ENCODE measurements at regions not wholly inside any gene's neighbourhood (a gene's known extent, or its start where the extent isn't known, plus 50 kb on each side); places are given as distances from the start of the nearest gene placed in this dataset.

- TF ChIP-seq, protein P1, sequence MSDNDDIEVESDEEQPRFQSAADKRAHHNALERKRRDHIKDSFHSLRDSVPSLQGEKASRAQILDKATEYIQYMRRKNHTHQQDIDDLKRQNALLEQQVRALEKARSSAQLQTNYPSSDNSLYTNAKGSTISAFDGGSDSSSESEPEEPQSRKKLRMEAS (IDR thresholded peaks at IDR 0.05): no peak
- TF ChIP-seq REST (IDR thresholded peaks at IDR 0.05) (no peak), TAF1 (conservative IDR thresholded peaks at IDR 0.05) (no peak), RXRA (IDR thresholded peaks at IDR 0.05) (no peak)
Measured at GRCh38 chr10:22833353-22833752, 94.5 kb upstream of the ARMC3 start (continued).

DNA sequence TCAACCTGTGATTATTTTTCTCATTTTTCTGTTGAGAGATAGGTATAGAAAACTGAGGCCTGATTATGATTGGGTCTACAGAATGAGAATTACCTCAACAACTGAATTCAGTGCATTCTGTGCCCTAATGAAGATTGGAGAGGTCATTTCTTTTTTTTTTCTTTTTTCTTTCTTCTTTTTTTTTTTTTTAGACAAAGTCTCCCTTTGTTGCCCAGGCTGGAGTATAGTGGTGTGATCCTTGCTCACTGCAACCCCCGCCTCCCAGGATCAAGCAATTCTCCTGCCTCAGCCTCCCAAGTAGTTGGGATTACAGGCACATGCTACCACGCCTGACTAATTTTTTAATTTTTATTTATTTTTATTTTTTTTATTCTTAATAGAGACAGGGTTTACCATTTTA, 95.0 kb upstream of the ARMC3 start:
- WGBS: 98% methylated on average over 2 of the region's 2 CpGs
- Histone ChIP-seq H3K9me3 (ENCODE audit: control insufficient read depth in 4 of 4, low read length in 3 of 4) (no peaks in the 10 kb centered on the region), H3K4me3 (ENCODE audit: low read depth in 1 of 3, low read length in 3 of 3) (no peak overlapping the region), H3K27ac (ENCODE audit: low read depth in 1 of 2, low read length in 2 of 2) (no peak overlapping the region), H3K27me3 (ENCODE audit: control insufficient read depth in 4 of 4, insufficient read depth in 4 of 4, low read length in 3 of 4) (no peaks in the 10 kb centered on the region), H3K4me1 (ENCODE audit: control insufficient read depth in 4 of 4, insufficient read depth in 4 of 4, low read length in 3 of 4) (no peaks in the 10 kb centered on the region), H3K9ac (ENCODE audit: low read depth in 1 of 2, low read length in 2 of 2) (no peak overlapping the region), H3K36me3 (ENCODE audit: control insufficient read depth in 4 of 4, insufficient read depth in 3 of 4, low read depth in 1 of 4, low read length in 3 of 4) (no peaks in the 10 kb centered on the region)
- DNase-seq (ENCODE audit: low spot score): no peak
- no peak for TF ChIP-seq RAD21 (IDR thresholded peaks at IDR 0.05)
- TF ChIP-seq RXRA (IDR thresholded peaks at IDR 0.05): no peak
- no peak for TF ChIP-seq FOXA1 (IDR thresholded peaks at IDR 0.05)
- TF ChIP-seq, protein P2, sequence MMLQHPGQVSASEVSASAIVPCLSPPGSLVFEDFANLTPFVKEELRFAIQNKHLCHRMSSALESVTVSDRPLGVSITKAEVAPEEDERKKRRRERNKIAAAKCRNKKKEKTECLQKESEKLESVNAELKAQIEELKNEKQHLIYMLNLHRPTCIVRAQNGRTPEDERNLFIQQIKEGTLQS (IDR thresholded peaks at IDR 0.05): no peak
- no peak for TF ChIP-seq CTCF (IDR thresholded peaks at IDR 0.05; ENCODE audit: low read depth, low read length, missing input control)
- TF ChIP-seq FOXA2 (IDR thresholded peaks at IDR 0.05): no peak
- TF ChIP-seq HNF4G (IDR thresholded peaks at IDR 0.05): no peak
- TF ChIP-seq REST (IDR thresholded peaks at IDR 0.05): no peak
- no peak for TF ChIP-seq GABPA (IDR thresholded peaks at IDR 0.05 in 1 of 2, conservative IDR thresholded peaks at IDR 0.05 in 1 of 2)
- no peak for TF ChIP-seq EGR1 (IDR thresholded peaks at IDR 0.05; ENCODE audit: low read depth in 2 of 2)
